Keratinocyte (primary cell): ENCODE measurements at regions not wholly inside any gene's neighbourhood (a gene's known extent, or its start where the extent isn't known, plus 50 kb on each side); places are given as distances from the start of the nearest gene placed in this dataset.

Experiments
- DNase-seq: peaks from one replicate; pipeline ENCODE4 v3.0.0-alpha.2; 2011; ENCODE audit warnings: low read depth, missing footprints, low spot score
- FAIRE-seq: peaks from 2 replicates; lab custom pipeline; 2011; peaks lifted over from hg19 to GRCh38; lab: Jason Lieb, UNC
- H2AFZ ChIP-seq: 2 replicates; pipeline ENCODE4 v1.6.0; 2012; ENCODE audit warnings: low read length, control low read depth, inconsistent platforms; ENCODE audit not compliant: control insufficient read depth
- H3K27ac ChIP-seq: 2 replicates; pipeline ENCODE4 v1.5.1; 2011; ENCODE audit warnings: low read length; ENCODE audit not compliant: control insufficient read depth, insufficient read depth
- H3K27me3 ChIP-seq: 3 replicates; pipeline ENCODE4 v1.6.0; 2011; ENCODE audit warnings: low read length; ENCODE audit not compliant: control insufficient read depth, insufficient read depth; ENCODE audit errors: extremely low read depth
- H3K36me3 ChIP-seq, 2 experiments: 2 replicates in 1 of 2; 3 replicates in 1 of 2; pipeline ENCODE4 v1.5.1; 2011; ENCODE audit warnings: low read length in 2 of 2, mild to moderate bottlenecking in 1 of 2; ENCODE audit not compliant: control insufficient read depth in 2 of 2, insufficient read depth in 2 of 2; ENCODE audit errors: extremely low read depth in 1 of 2
- H3K4me1 ChIP-seq: 3 replicates; pipeline ENCODE4 v1.5.1; 2011; ENCODE audit warnings: low read length; ENCODE audit not compliant: control insufficient read depth, insufficient read depth; ENCODE audit errors: extremely low read depth
- H3K4me2 ChIP-seq: 3 replicates; pipeline ENCODE4 v1.6.0; 2011; ENCODE audit warnings: low read depth, low read length; ENCODE audit not compliant: control insufficient read depth, insufficient read depth; ENCODE audit errors: extremely low read depth
- H3K4me3 ChIP-seq, 3 experiments: fragments of 200-600 bp in 1 of 3; sonication (generic) in 1 of 3; 2 replicates in 2 of 3; 3 replicates in 1 of 3; pipeline ENCODE4 v1.5.1; 2011 to 2016; ENCODE audit warnings: low read length in 3 of 3, mild to moderate bottlenecking in 3 of 3, control low read depth in 2 of 3, inconsistent platforms in 1 of 3, low read depth in 1 of 3, mixed read lengths in 1 of 3, mixed run types in 1 of 3, moderate library complexity in 1 of 3; ENCODE audit not compliant: control insufficient read depth in 2 of 3, insufficient read depth in 2 of 3; ENCODE audit errors: extremely low read depth in 1 of 3
- H3K79me2 ChIP-seq: 2 replicates; pipeline ENCODE4 v1.6.0; 2012; ENCODE audit warnings: low read length; ENCODE audit not compliant: control insufficient read depth, insufficient read depth
- H3K9ac ChIP-seq: 3 replicates; pipeline ENCODE4 v1.6.0; 2011; ENCODE audit warnings: low read length; ENCODE audit not compliant: control insufficient read depth, insufficient read depth; ENCODE audit errors: extremely low read depth
- H3K9me1 ChIP-seq: 3 replicates; pipeline ENCODE4 v1.6.0; 2011; ENCODE audit warnings: low read length; ENCODE audit not compliant: control insufficient read depth, insufficient read depth; ENCODE audit errors: extremely low read depth
- H3K9me3 ChIP-seq: 2 replicates; pipeline ENCODE4 v1.5.1; 2012; ENCODE audit warnings: low read depth, low read length; ENCODE audit not compliant: control insufficient read depth
- H4K20me1 ChIP-seq: 3 replicates; pipeline ENCODE4 v1.6.0; 2011; ENCODE audit warnings: low read length; ENCODE audit not compliant: control insufficient read depth, insufficient read depth; ENCODE audit errors: extremely low read depth
- EZH2 ChIP-seq: IDR thresholded peaks from one replicate; pipeline ENCODE4 v1.6.1; 2012; ENCODE audit warnings: inconsistent platforms, mild to moderate bottlenecking, low read length, moderate library complexity
- dilution Hi-C: fragments of 300-500 bp; cut with MboI; formaldehyde crosslinking; loops from one replicate; pipeline ENCODE4 v1.7.0; 2020; ENCODE audit warnings: low sequenced_read_pairs; ENCODE audit not compliant: extremely low pct_ligation_motif_present
- TF ChIP-seq, protein P1 (sequence below), 3 experiments: IDR thresholded peaks in 1 of 3; conservative IDR thresholded peaks in 1 of 3; optimal IDR thresholded peaks in 1 of 3; 2 replicates in 2 of 3; 3 replicates in 1 of 3; pipeline versions ENCODE3 to v1.5.1; 2011; ENCODE audit warnings: low read length in 3 of 3, mild to moderate bottlenecking in 3 of 3, moderate library complexity in 2 of 3, control low read depth in 1 of 3, inconsistent platforms in 1 of 3; ENCODE audit not compliant: insufficient read depth in 2 of 3; ENCODE audit errors: extremely low read depth in 1 of 3

DNA sequence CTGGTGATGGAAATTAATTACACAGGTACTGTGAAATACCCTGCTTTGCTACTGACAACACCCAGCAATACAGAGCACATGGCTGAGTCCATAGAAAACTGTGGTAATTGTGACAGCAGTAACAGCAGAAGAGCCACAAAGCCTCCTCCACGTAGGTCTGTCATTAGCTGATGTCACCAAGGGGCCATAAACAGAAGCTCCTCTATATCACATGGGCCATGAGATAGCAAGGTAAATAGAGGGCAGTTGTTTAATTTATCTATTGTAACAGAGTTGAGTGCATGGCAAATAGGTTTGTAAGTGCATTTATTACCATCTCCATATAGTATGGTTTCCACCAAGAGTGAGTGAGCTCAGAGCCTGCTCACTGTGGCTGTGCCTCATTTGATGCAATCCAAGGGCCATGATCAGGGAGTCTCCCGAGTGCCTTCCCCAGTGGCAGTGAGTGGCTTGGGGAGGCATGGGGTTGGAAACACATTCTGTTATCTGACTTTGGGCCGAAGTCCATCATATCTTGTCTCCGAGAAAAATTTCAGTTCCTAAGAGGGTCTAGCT is 281.2 kb downstream of the SKAP2 start:
- H3K4me1 ChIP-seq = no peaks in the 10 kb centered on the region
- no peaks in the 10 kb centered on the region for H3K79me2 ChIP-seq
- H3K4me3 ChIP-seq = no peak overlapping the region
- peaks cover 11% of the 10 kb centered on the region for H3K27me3 ChIP-seq
- no peak overlapping the region for H3K4me2 ChIP-seq
- no peak overlapping the region for H3K9ac ChIP-seq
- no peak for DNase-seq
- no peak for FAIRE-seq
- TF ChIP-seq EZH2 = no peak
- TF ChIP-seq, protein P1, sequence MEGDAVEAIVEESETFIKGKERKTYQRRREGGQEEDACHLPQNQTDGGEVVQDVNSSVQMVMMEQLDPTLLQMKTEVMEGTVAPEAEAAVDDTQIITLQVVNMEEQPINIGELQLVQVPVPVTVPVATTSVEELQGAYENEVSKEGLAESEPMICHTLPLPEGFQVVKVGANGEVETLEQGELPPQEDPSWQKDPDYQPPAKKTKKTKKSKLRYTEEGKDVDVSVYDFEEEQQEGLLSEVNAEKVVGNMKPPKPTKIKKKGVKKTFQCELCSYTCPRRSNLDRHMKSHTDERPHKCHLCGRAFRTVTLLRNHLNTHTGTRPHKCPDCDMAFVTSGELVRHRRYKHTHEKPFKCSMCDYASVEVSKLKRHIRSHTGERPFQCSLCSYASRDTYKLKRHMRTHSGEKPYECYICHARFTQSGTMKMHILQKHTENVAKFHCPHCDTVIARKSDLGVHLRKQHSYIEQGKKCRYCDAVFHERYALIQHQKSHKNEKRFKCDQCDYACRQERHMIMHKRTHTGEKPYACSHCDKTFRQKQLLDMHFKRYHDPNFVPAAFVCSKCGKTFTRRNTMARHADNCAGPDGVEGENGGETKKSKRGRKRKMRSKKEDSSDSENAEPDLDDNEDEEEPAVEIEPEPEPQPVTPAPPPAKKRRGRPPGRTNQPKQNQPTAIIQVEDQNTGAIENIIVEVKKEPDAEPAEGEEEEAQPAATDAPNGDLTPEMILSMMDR (optimal IDR thresholded peaks at IDR 0.05 in 1 of 3, IDR thresholded peaks at IDR 0.05 in 1 of 3, conservative IDR thresholded peaks at IDR 0.05 in 1 of 3; ENCODE audit: extremely low read depth in 1 of 3, insufficient read depth in 2 of 3, low read length in 3 of 3) = no peak
- dilution Hi-C loops = no loop called here
- no peaks in the 10 kb centered on the region for H3K36me3 ChIP-seq
- no peaks in the 10 kb centered on the region for H3K9me3 ChIP-seq
- no peaks in the 10 kb centered on the region for H3K9me1 ChIP-seq
- no peak overlapping the region for H3K27ac ChIP-seq
- H2AFZ ChIP-seq = no peak overlapping the region
- H4K20me1 ChIP-seq = no peaks in the 10 kb centered on the region

DNA sequence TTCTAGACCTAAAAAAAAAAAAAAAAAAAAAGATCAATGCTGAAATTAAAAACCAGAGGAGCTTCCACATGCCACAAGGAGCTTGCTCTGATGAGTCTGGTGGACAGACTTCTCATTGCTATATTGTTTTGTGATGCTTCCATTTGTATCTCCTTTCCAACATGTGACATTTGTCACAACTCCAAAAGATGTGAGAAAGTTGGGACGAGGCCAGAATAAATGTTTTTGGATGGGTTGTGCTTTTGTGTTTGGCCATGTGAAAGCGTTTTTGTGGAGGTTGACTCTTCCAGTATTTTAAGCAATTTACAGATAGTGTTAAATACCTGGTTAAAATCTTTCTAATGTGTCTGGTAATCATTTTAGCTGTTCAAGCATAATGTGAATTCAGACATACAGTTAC is 280.1 kb downstream of the SKAP2 start:
- dilution Hi-C loops = no loop called here
- Histone ChIP-seq H2AFZ (no peak overlapping the region), H3K27ac (no peak overlapping the region), H4K20me1 (no peaks in the 10 kb centered on the region), H3K9ac (no peak overlapping the region), H3K4me2 (no peak overlapping the region), H3K4me1 (no peaks in the 10 kb centered on the region), H3K36me3 (no peaks in the 10 kb centered on the region), H3K9me3 (no peaks in the 10 kb centered on the region), H3K4me3 (no peak overlapping the region), H3K9me1 (no peaks in the 10 kb centered on the region), H3K27me3 (peaks cover 15% of the 10 kb centered on the region), H3K79me2 (no peaks in the 10 kb centered on the region)
- TF ChIP-seq EZH2 = no peak
- TF ChIP-seq, protein P1 (optimal IDR thresholded peaks at IDR 0.05 in 1 of 3, IDR thresholded peaks at IDR 0.05 in 1 of 3, conservative IDR thresholded peaks at IDR 0.05 in 1 of 3; ENCODE audit: extremely low read depth in 1 of 3, insufficient read depth in 2 of 3, low read length in 3 of 3) = no peak
- DNase-seq (no peak), FAIRE-seq (no peak)
